RWPE2 (cell line): ENCODE measurements at regions not wholly inside any gene's neighbourhood (a gene's known extent, or its start where the extent isn't known, plus 50 kb on each side); places are given as distances from the start of the nearest gene placed in this dataset.

Experiments
- ATAC-seq: fragments of 200-7000 bp; cut with Tn5 transposase; 3 replicates; pipeline ENCODE4 v1.9.1; 2021; ENCODE audit warnings: low read depth
- DNase-seq: peaks from one replicate; pipeline ENCODE4 v3.0.0-alpha.2; 2020; ENCODE audit warnings: low spot score
- H3K27ac ChIP-seq: fragments of 450-650 bp; 2 replicates; pipeline ENCODE4 v1.5.1; 2017; ENCODE audit warnings: mild to moderate bottlenecking; ENCODE audit not compliant: poor library complexity, severe bottlenecking
- H3K27me3 ChIP-seq: fragments of 250-450 bp; sonication (Bioruptor Pico); 2 replicates; pipeline ENCODE4 v1.5.1; 2021; ENCODE audit warnings: mild to moderate bottlenecking, moderate library complexity; ENCODE audit not compliant: insufficient read depth, poor library complexity, severe bottlenecking
- H3K36me3 ChIP-seq: fragments of 250-450 bp; sonication (Bioruptor Pico); 2 replicates; pipeline ENCODE4 v1.5.1; 2020; ENCODE audit warnings: low read depth, mild to moderate bottlenecking, moderate library complexity
- H3K4me1 ChIP-seq: fragments of 250-450 bp; sonication (Bioruptor Pico); 2 replicates; pipeline ENCODE4 v1.5.1; 2021; ENCODE audit warnings: mild to moderate bottlenecking, moderate library complexity; ENCODE audit not compliant: insufficient read depth, poor library complexity, severe bottlenecking
- H3K4me3 ChIP-seq: fragments of 250-450 bp; sonication (Bioruptor Pico); 2 replicates; pipeline ENCODE4 v1.5.1; 2021; ENCODE audit warnings: mild to moderate bottlenecking, moderate library complexity; ENCODE audit not compliant: severe bottlenecking
- H3K9me3 ChIP-seq: fragments of 250-450 bp; sonication (Bioruptor Pico); 2 replicates; pipeline ENCODE4 v1.5.1; 2021; ENCODE audit warnings: mild to moderate bottlenecking, moderate library complexity; ENCODE audit not compliant: severe bottlenecking
- CTCF ChIP-seq: fragments of 450-650 bp; IDR thresholded peaks from one replicate; pipeline ENCODE4 v1.5.1; 2017; ENCODE audit warnings: mild to moderate bottlenecking, moderate library complexity; ENCODE audit not compliant: poor library complexity, severe bottlenecking

- Histone ChIP-seq H3K4me3 (no peak overlapping the region), H3K27me3 (no peaks in the 10 kb centered on the region), H3K36me3 (no peaks in the 10 kb centered on the region), H3K4me1 (no peaks in the 10 kb centered on the region), H3K9me3 (peaks cover 5% of the 10 kb centered on the region), H3K27ac (no peak overlapping the region)
- DNase-seq (no peak), ATAC-seq (no peak)
- TF ChIP-seq CTCF = no peak
These were observed 85.4 kb downstream of the ZNF777 start for GRCh38 chr7:149375234-149376008.

- Histone ChIP-seq H3K4me3 (no peak overlapping the region), H3K4me1 (no peaks in the 10 kb centered on the region), H3K9me3 (peaks cover 5% of the 10 kb centered on the region), H3K36me3 (no peaks in the 10 kb centered on the region), H3K27me3 (no peaks in the 10 kb centered on the region), H3K27ac (no peak overlapping the region)
- DNase-seq (no peak), ATAC-seq (no peak)
- TF ChIP-seq CTCF = no peak
These were observed 83.5 kb downstream of the ZNF777 start for GRCh38 chr7:149377386-149377785.

GRCh38 chr7:149379625-149380024, 81.2 kb downstream of the ZNF777 start:
- H3K36me3 ChIP-seq = no peaks in the 10 kb centered on the region
- no peak overlapping the region for H3K4me3 ChIP-seq
- DNase-seq (no peak), ATAC-seq (no peak)
- H3K27me3 ChIP-seq = no peaks in the 10 kb centered on the region
- H3K27ac ChIP-seq = no peak overlapping the region
- TF ChIP-seq CTCF = no peak
- no peaks in the 10 kb centered on the region for H3K4me1 ChIP-seq
- H3K9me3 ChIP-seq = peaks cover 5% of the 10 kb centered on the region

GRCh38 chr7:149381245-149381644, 79.6 kb downstream of the ZNF777 start:
- H3K4me3 ChIP-seq = no peak overlapping the region
- H3K27ac ChIP-seq = no peak overlapping the region
- no peaks in the 10 kb centered on the region for H3K4me1 ChIP-seq
- H3K9me3 ChIP-seq = peaks cover 5% of the 10 kb centered on the region
- H3K36me3 ChIP-seq = no peaks in the 10 kb centered on the region
- no peak for TF ChIP-seq CTCF
- H3K27me3 ChIP-seq = no peaks in the 10 kb centered on the region
- ATAC-seq = no peak; the same call in 2 of the 3 replicates
- DNase-seq = no peak
